ENCODE measurements at regions not wholly inside any gene's neighbourhood (a gene's known extent, or its start where the extent isn't known, plus 50 kb on each side); places are given as distances from the start of the nearest gene placed in this dataset.

GRCh38 chr13:33740134-33740538 is 77.8 kb upstream of the RFC3 start:
- H3K36me3 ChIP-seq, result no peaks in the 10 kb centered on the region
- no peak overlapping the region for H3K27ac ChIP-seq
- H3K27me3 ChIP-seq, result no peaks in the 10 kb centered on the region
- no peak overlapping the region for H3K4me3 ChIP-seq
- 56 to 68% methylated on average over 2 of the region's 2 CpGs for WGBS, 2 donors
- FAIRE-seq (no peak), DNase-seq (no peak), ATAC-seq (peak in 1 of 4 donors; percentile 32)
- TF ChIP-seq CTCF (IDR thresholded peaks at IDR 0.05), result no peak
- intact Hi-C loops (cut with DNase I), result no loop called here
- peaks cover 4 to 7% (median 7%) of the 10 kb centered on the region in 3 donors for H3K4me1 ChIP-seq
- no peaks in the 10 kb centered on the region for H3K9me3 ChIP-seq

GRCh38 chr13:33742321-33742720 is 75.6 kb upstream of the RFC3 start:
- H3K27ac ChIP-seq, result no peak overlapping the region
- no peaks in the 10 kb centered on the region for H3K36me3 ChIP-seq
- intact Hi-C loops (cut with DNase I), result no loop called here
- H3K27me3 ChIP-seq, result no peaks in the 10 kb centered on the region
- no peak for FAIRE-seq
- peaks cover 10 to 17% (median 13%) of the 10 kb centered on the region in 3 donors for H3K4me1 ChIP-seq
- DNase-seq, result no peak
- no peak for ATAC-seq
- no peaks in the 10 kb centered on the region for H3K9me3 ChIP-seq
- 90 to 92% methylated on average over 4 of the region's 4 CpGs for WGBS, 2 donors
- H3K4me3 ChIP-seq, result no peak overlapping the region
- TF ChIP-seq CTCF (IDR thresholded peaks at IDR 0.05), result no peak

- Histone ChIP-seq H3K9me3 (no peaks in the 10 kb centered on the region), H3K4me1 (peaks cover 10 to 17% (median 13%) of the 10 kb centered on the region in 3 donors), H3K27me3 (no peaks in the 10 kb centered on the region), H3K27ac (no peak overlapping the region), H3K36me3 (no peaks in the 10 kb centered on the region), H3K4me3 (no peak overlapping the region)
- FAIRE-seq (no peak), DNase-seq (no peak), ATAC-seq (peak in 2 of 4 donors; percentile 9 to 13)
- 84 to 91% methylated on average over 6 of the region's 6 CpGs for WGBS, 2 donors
- intact Hi-C loops (cut with DNase I), result no loop called here
- no peak for TF ChIP-seq CTCF (IDR thresholded peaks at IDR 0.05)
Measured at GRCh38 chr13:33743438-33744368, 74.2 kb upstream of the RFC3 start.

GRCh38 chr13:33744589-33745369 is 73.2 kb upstream of the RFC3 start:
- FAIRE-seq, result no peak
- intact Hi-C loops (cut with DNase I), result no loop called here
- peak; percentile 59 to 88 (median 86) for ATAC-seq
- peaks cover 10 to 17% (median 13%) of the 10 kb centered on the region in 3 donors for H3K4me1 ChIP-seq
- H3K27ac ChIP-seq, result peak overlapping the region in 3 of 4 donors; percentile 4 to 27 (median 13)
- H3K36me3 ChIP-seq, result no peaks in the 10 kb centered on the region
- no peaks in the 10 kb centered on the region for H3K9me3 ChIP-seq
- H3K4me3 ChIP-seq, result no peak overlapping the region
- no peaks in the 10 kb centered on the region for H3K27me3 ChIP-seq
- TF ChIP-seq CTCF (IDR thresholded peaks at IDR 0.05), result no peak
- 47 to 50% methylated on average over 3 of the region's 3 CpGs for WGBS, 2 donors
- DNase-seq, result peak in 4 of 6 donors; percentile 24 to 60 (median 54)

Data from pancreas (tissue), 10 donors.